Psoas muscle (tissue), 7 donors: ENCODE measurements at regions not wholly inside any gene's neighbourhood (a gene's known extent, or its start where the extent isn't known, plus 50 kb on each side); places are given as distances from the start of the nearest gene placed in this dataset.

Experiments
- ATAC-seq, 4 donors: fragments of 200-7000 bp; cut with Tn5 transposase; one replicate each; pipeline ENCODE4 v1.9.1; 2020; ENCODE audit warnings: moderate library complexity in 3 of 4, mild to moderate bottlenecking in 2 of 4
- DNase-seq, 2 donors: peaks; one replicate each; pipeline ENCODE4 v3.0.0-alpha.2; 2020
- H3K27ac ChIP-seq: fragments of 200-600 bp; one replicate; pipeline ENCODE4 v1.8.0; 2022
- H3K27me3 ChIP-seq, 3 donors: fragments of 200-600 bp in 1 of 3; one replicate each; pipeline versions ENCODE4 v1.6.1 to v1.8.0; 2013 to 2022; ENCODE audit warnings: low read length in 2 of 3, mild to moderate bottlenecking in 2 of 3, moderate library complexity in 1 of 3; ENCODE audit not compliant: insufficient read depth in 3 of 3
- H3K36me3 ChIP-seq, 2 donors: fragments of 200-600 bp in 1 of 2; one replicate each; pipeline versions ENCODE4 v1.6.1 to v1.8.0; 2013 to 2022; ENCODE audit warnings: low read depth in 1 of 2, mild to moderate bottlenecking in 1 of 2, moderate library complexity in 1 of 2; ENCODE audit not compliant: insufficient read depth in 1 of 2
- H3K4me1 ChIP-seq: fragments of 200-600 bp; one replicate; pipeline ENCODE4 v1.8.0; 2022
- H3K4me3 ChIP-seq: fragments of 200-600 bp; one replicate; pipeline ENCODE4 v1.8.0; 2022; ENCODE audit warnings: mild to moderate bottlenecking
- H3K9me3 ChIP-seq: fragments of 200-600 bp; one replicate; pipeline ENCODE4 v1.8.0; 2022
- WGBS, 3 donors: extraction: QIAGEN DNeasy Blood & Tissue Kit; methylation state at CpG; one replicate each; pipeline versions ENCODE4 v1.1.6 to v1.1.7; 2013; 5-methylcytosine and 5-hydroxymethylcytosine counted together
- intact Hi-C, 2 donors: fragments of 100-400 bp; cut with DNase I; formaldehyde crosslinking; loops; one replicate each; pipeline versions ENCODE4 v1.11.0 to v1.14.2; 2022
- TF ChIP-seq, protein P1 (sequence below): fragments of 200-600 bp; IDR thresholded peaks from one replicate; pipeline ENCODE4 v1.8.0; 2022; ENCODE audit warnings: antibody characterized with exemption
- donor health status: healthy with polysubstance abuse.
- donor health status: DM: no; HTN: no; CAD: no; lungs with moderate emphysema.
- donor health status: Bipolar disorder and iron deficiency.
- donor health status: healthy.
- donor health status: DM: yes; HTN: yes; CAD: no.
- donor health status: DM: no; HTN: no; CAD: no.
- donor health status: DM: yes; HTN: yes; CAD: no.

DNA sequence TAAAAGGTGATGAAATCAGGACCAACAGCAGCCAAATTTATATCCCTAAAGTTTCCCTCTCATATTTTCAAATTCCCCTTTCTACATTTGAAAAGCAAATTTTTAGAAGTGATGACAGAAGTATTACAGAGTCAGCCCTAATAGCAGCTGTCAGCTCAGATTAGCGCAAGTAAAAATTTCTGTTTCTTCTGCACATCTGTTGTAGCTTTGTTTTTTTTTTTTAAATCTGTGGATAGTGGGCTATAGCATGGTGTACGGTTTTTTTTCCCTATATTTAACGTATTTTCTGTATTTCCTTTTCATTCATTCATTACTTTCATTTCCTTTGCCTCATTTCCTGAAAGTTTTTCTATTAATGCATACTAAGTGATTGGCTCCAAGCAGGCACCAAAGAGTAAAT is 99.1 kb downstream of the MACIR start:
- intact Hi-C loops: no loop called here
- peaks cover 5% of the 10 kb centered on the region for H3K4me1 ChIP-seq
- DNase-seq (no peak), ATAC-seq (no peak)
- no peaks in the 10 kb centered on the region for H3K9me3 ChIP-seq
- no peak overlapping the region for H3K27ac ChIP-seq
- WGBS, 3 donors: 36 to 50% (median 38%) methylated on average over 3 of the region's 3 CpGs
- no peak overlapping the region for H3K4me3 ChIP-seq
- TF ChIP-seq, protein P1, sequence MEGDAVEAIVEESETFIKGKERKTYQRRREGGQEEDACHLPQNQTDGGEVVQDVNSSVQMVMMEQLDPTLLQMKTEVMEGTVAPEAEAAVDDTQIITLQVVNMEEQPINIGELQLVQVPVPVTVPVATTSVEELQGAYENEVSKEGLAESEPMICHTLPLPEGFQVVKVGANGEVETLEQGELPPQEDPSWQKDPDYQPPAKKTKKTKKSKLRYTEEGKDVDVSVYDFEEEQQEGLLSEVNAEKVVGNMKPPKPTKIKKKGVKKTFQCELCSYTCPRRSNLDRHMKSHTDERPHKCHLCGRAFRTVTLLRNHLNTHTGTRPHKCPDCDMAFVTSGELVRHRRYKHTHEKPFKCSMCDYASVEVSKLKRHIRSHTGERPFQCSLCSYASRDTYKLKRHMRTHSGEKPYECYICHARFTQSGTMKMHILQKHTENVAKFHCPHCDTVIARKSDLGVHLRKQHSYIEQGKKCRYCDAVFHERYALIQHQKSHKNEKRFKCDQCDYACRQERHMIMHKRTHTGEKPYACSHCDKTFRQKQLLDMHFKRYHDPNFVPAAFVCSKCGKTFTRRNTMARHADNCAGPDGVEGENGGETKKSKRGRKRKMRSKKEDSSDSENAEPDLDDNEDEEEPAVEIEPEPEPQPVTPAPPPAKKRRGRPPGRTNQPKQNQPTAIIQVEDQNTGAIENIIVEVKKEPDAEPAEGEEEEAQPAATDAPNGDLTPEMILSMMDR: no peak
- no peaks in the 10 kb centered on the region for H3K27me3 ChIP-seq
- no peaks in the 10 kb centered on the region for H3K36me3 ChIP-seq

DNA sequence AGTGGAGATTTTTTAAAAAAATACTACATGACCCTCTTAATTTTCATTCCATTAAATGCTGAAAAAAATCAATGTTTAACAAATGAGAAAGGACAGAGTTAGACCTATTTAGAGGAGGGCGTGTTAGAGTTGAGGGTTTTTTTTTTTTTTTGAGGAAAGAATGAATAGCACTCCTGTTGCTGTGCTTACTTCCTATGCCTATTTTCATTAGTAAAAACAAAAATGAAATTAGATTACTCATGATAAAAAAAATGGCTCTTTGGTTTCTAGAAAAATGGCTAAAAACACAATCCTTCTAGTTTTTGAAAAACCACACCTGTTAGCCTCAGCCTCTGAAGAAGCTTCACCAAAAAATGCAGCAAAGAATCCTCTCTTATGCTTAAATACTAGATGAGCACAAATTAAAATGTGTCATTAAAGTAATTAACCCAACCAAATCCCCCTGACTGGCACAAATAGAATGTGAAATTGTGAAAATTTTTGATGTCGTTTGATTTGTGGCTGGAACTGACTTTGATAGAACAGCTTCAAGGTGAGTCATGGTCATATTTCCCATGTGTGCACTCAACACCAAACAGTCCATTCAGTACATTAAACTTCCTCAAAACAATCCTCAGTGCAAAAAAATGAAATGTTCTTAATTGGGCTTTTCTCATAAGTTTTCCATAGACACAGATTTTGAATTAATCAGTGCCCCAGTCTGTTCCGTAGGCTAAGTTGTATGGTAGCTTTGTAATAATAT is 98.0 kb downstream of the MACIR start:
- intact Hi-C loops: no loop called here
- no peak overlapping the region for H3K4me3 ChIP-seq
- TF ChIP-seq, protein P1: no peak
- H3K9me3 ChIP-seq: no peaks in the 10 kb centered on the region
- ATAC-seq (no peak), DNase-seq (no peak)
- WGBS, 3 donors: 75 to 82% (median 78%) methylated on average over 3 of the region's 3 CpGs
- no peaks in the 10 kb centered on the region for H3K27me3 ChIP-seq
- H3K27ac ChIP-seq: no peak overlapping the region
- H3K36me3 ChIP-seq: no peaks in the 10 kb centered on the region
- peaks cover 5% of the 10 kb centered on the region for H3K4me1 ChIP-seq

DNA sequence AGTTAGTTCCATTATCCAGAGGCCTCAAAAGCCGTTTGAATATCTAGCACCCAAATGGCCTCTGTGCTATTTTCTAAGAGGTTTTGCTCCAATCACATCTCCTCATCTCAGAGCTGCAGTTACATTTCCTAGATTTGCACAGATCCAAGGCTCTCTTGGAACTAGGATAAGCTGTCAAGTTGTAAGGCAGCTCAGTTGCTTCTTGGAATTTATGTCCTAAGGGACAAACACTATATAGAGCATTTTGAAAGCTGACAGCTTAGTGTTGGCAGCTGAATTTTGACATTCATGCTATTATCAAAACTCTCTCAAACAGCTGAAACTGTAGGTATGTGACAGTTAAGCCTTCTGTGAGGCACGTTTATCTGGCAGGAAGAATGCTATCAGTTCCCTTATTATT is 97.0 kb downstream of the MACIR start:
- TF ChIP-seq, protein P1: no peak
- intact Hi-C loops: no loop called here
- peaks cover 5% of the 10 kb centered on the region for H3K4me1 ChIP-seq
- ATAC-seq (no peak), DNase-seq (no peak)
- no peaks in the 10 kb centered on the region for H3K36me3 ChIP-seq
- H3K4me3 ChIP-seq: no peak overlapping the region
- WGBS, 3 donors: 2 to 7% (median 4%) methylated on average over 2 of the region's 2 CpGs
- no peaks in the 10 kb centered on the region for H3K27me3 ChIP-seq
- H3K9me3 ChIP-seq: no peaks in the 10 kb centered on the region
- no peak overlapping the region for H3K27ac ChIP-seq

DNA sequence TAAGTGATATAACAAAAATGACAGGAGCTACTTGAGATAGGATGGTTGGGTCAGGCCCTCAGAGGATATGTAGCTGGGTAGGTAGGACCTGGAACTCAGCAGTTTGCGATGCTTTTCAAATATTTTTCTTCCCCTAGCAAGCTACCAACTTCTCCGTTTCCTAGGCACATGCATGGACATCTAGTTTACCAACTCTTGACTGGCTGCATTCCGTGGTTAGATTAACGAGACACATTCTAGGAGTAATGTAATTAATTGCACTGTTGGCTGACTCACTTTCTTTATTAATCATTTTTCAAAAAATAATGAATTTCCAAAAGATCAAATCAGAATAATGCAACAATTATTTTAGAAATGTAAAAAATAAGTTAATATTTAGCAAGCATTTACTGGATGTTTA is 95.9 kb downstream of the MACIR start:
- DNase-seq (no peak), ATAC-seq (no peak)
- peaks cover 5% of the 10 kb centered on the region for H3K4me1 ChIP-seq
- H3K4me3 ChIP-seq: no peak overlapping the region
- no peak overlapping the region for H3K27ac ChIP-seq
- WGBS, 3 donors: 94 to 99% (median 97%) methylated on average over 4 of the region's 4 CpGs
- TF ChIP-seq, protein P1: no peak
- H3K36me3 ChIP-seq: no peaks in the 10 kb centered on the region
- no peaks in the 10 kb centered on the region for H3K27me3 ChIP-seq
- no peaks in the 10 kb centered on the region for H3K9me3 ChIP-seq
- intact Hi-C loops: no loop called here

DNA sequence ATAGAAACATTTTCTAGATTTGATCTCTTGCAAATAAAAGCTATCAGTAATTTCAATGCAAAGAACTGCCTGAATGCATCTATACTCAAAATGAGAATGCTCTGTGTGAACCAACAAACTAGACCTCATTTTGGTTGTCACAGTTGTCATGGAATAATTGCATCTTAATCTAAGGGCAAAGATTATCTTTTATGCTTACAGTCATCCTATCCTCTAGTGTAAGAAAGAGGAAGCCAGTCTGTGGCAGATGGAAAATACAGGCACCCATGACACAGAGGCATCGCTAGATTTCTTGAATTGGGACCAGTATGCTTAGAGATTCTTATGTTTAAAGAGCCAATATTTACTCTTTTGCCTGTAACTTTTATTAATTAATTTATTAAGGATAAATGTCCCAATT is 95.0 kb downstream of the MACIR start:
- ATAC-seq (no peak), DNase-seq (no peak)
- Histone ChIP-seq H3K27me3 (no peaks in the 10 kb centered on the region), H3K4me3 (no peak overlapping the region), H3K9me3 (no peaks in the 10 kb centered on the region), H3K4me1 (peaks cover 5% of the 10 kb centered on the region), H3K36me3 (no peaks in the 10 kb centered on the region), H3K27ac (no peak overlapping the region)
- 87 to 96% (median 90%) methylated on average over 1 of the region's 1 CpG for WGBS, 3 donors
- TF ChIP-seq, protein P1: no peak
- intact Hi-C loops: no loop called here
